SJSA1 (cell line): ENCODE measurements at regions not wholly inside any gene's neighbourhood (a gene's known extent, or its start where the extent isn't known, plus 50 kb on each side); places are given as distances from the start of the nearest gene placed in this dataset.
"Not testable (repeated sequence)": the region's sequence is repeated elsewhere in the genome, so short reads cannot be mapped to it uniquely, and the experiment has no call there.

Experiments
- DNase-seq, 2 experiments: peaks; one replicate each; pipeline ENCODE4 v3.0.0-alpha.2; 2015 to 2020; ENCODE audit warnings: low spot score in 2 of 2, low read depth in 1 of 2
- H3K27ac ChIP-seq: fragments of 250-450 bp; sonication (Bioruptor Pico); 2 replicates; pipeline ENCODE4 v1.5.1; 2020; ENCODE audit warnings: mild to moderate bottlenecking, moderate library complexity
- H3K27me3 ChIP-seq: fragments of 250-450 bp; sonication (Bioruptor Pico); replicated peaks from 2 replicates; pipeline ENCODE4 v1.5.1; 2020; ENCODE audit warnings: mild to moderate bottlenecking, moderate library complexity
- H3K36me3 ChIP-seq: fragments of 250-450 bp; sonication (Bioruptor Pico); 2 replicates; pipeline ENCODE4 v1.5.1; 2020; ENCODE audit warnings: mild to moderate bottlenecking
- H3K4me1 ChIP-seq: fragments of 250-450 bp; sonication (Bioruptor Pico); replicated peaks from 2 replicates; pipeline ENCODE4 v1.6.1; 2021; ENCODE audit warnings: mild to moderate bottlenecking
- H3K4me3 ChIP-seq: fragments of 250-450 bp; sonication (Bioruptor Pico); 2 replicates; pipeline ENCODE4 v1.5.1; 2020; ENCODE audit warnings: mild to moderate bottlenecking
- H3K9me3 ChIP-seq: fragments of 250-450 bp; sonication (Bioruptor Pico); replicated peaks from 2 replicates; pipeline ENCODE4 v1.5.1; 2020; ENCODE audit warnings: mild to moderate bottlenecking

DNA sequence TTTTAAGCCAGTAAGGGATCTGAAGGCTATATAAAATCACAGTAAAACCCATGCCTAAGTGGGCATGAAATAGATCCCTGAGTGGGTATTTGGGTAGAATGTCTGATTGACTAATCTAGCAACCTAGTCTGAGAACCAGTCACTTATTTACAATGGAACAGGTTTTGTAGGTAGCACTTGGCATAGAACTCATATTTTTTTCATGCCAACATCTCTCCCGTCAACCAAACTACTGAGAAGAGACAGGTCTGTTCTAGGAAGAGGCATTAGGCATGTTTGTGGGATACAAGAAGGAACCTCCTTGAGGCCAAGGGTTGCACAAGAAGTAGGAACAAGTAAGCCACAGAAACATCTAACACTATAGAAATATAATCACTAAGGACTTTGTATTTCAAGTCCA is 840.4 kb upstream of the TENM4 start:
- no peak overlapping the region for H3K4me3 ChIP-seq
- H3K27ac ChIP-seq: no peak overlapping the region
- H3K27me3 ChIP-seq: no peaks in the 10 kb centered on the region
- no peaks in the 10 kb centered on the region for H3K9me3 ChIP-seq
- DNase-seq: no peak
- no peaks in the 10 kb centered on the region for H3K36me3 ChIP-seq
- no peaks in the 10 kb centered on the region for H3K4me1 ChIP-seq

DNA sequence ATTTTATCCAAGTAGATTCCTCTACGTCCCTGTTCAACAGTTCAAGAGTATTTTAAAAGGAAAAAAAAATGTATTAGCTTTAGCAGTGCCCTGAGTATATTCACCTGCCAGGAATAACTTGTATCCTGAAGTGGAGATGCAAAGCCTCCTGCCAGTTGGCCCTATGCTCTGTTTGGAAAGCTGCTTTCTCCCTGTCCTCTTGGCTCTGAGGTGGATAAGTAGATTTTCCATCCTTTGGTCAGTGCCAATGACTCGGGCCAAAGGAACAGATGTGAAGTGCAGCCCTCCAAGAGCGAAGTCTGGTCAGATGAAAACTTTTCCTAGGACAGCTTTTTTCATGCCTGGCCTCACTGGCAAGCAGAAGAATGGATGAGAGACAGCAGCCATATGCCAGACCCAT is 839.9 kb upstream of the TENM4 start:
- H3K4me1 ChIP-seq: no peaks in the 10 kb centered on the region
- DNase-seq: no peak
- no peak overlapping the region for H3K27ac ChIP-seq
- H3K4me3 ChIP-seq: no peak overlapping the region
- no peaks in the 10 kb centered on the region for H3K27me3 ChIP-seq
- no peaks in the 10 kb centered on the region for H3K36me3 ChIP-seq
- H3K9me3 ChIP-seq: no peaks in the 10 kb centered on the region

DNA sequence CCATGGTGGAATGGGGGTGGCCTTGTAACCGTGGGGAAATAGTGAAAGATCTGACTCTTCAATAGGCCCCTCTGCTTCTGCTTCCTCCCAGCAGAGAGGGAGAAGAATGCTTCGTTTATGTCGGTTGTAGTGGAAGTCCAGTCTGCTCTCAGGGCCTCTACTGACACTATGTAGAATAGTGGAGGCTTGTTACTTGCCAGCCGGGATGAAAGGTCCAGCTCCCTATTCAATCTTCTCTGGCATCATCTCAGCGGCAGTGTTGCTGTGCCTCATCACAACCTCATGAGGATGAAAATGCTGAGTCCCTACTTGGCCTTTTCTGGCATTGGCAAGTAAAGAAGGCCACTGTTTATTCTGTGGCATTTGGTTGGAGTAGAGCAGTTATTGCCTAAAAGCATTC is 820.9 kb upstream of the TENM4 start:
- Histone ChIP-seq H3K27me3 (no peaks in the 10 kb centered on the region), H3K4me1 (no peaks in the 10 kb centered on the region), H3K4me3 (no peak overlapping the region), H3K36me3 (no peaks in the 10 kb centered on the region), H3K27ac (no peak overlapping the region), H3K9me3 (no peaks in the 10 kb centered on the region)
- DNase-seq: no peak

DNA sequence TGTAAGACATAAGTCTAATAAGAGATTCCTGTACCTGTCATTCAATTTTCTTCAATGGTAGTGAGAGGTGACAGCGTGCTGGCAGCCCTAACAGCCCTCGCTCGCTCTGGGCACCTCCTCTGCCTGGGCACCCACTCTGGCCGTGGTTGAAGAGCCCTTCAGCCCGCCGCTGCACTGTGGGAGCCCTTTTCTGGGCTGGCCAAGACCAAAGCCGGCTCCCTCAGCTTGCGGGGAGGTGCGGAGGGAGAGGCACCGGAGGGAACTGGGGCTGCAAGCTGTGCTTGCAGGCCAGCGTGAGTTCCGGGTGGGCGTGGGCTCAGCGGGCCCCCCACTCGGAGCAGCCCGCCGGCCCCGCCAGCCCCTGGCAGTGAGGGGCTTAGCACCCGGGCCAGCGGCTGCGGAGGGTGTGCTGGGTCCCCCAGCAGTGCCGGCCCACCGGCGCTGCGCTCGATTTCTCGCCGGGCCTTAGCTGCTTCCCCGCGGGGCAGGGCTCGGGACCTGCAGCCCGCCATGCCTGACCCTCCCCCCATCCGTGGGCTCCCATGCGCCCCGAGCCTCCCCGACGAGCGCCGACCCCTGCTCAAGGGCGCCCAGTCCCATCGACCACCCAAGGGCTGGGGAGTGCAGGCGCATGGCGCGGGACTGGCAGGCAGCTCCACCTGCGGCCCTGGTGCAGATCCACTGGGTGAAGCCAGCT is 816.6 kb upstream of the TENM4 start:
- H3K4me3 ChIP-seq, H3K27ac ChIP-seq: not testable (repeated sequence)

DNA sequence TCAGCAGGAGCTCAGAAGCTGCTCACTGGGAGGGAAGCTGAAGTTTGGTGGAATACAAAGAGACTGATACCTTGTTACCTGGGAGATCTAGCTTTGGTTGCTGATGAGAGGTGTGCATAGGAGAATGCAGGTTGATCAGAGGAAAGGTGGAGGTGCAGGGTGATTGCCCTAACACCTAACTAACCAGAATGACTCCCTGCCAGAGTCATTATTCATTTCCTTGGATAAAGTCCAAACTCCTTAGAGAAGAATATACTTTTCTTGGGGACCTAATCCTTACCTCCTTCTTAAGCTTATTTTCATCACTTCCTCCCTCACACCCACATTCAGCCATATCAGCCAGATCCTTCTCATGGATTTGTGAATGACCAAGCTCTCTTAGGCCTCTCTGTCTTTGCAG is 814.2 kb upstream of the TENM4 start:
- Histone ChIP-seq H3K4me3 (no peak overlapping the region), H3K27ac (no peak overlapping the region), H3K9me3 (no peaks in the 10 kb centered on the region), H3K27me3 (no peaks in the 10 kb centered on the region), H3K36me3 (no peaks in the 10 kb centered on the region), H3K4me1 (no peaks in the 10 kb centered on the region)
- DNase-seq: no peak

More for the DNA sequence above, 816.6 kb upstream of the TENM4 start:
- DNase-seq, H3K9me3 ChIP-seq, H3K36me3 ChIP-seq, H3K27me3 ChIP-seq, H3K4me1 ChIP-seq: not testable (repeated sequence)

DNA sequence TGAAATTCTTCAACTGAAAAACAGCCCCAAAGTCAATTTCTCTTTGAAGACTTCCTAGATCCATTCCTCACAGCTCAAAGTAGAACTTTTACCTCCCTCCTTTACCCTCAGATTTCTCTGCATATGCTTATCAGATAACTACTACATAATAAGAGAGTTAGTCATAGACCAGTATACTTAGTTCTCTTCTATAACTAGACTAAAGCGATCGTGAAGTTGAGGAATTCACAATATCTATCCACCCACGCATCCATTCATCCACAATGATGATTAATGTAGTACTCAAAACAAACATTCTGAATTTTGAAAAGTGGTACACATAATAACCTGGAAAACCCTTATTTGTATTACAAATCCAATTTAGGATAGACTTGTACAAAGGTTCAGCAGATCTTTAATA is 800.9 kb upstream of the TENM4 start:
- H3K27ac ChIP-seq: no peak overlapping the region
- H3K4me3 ChIP-seq: no peak overlapping the region
- no peaks in the 10 kb centered on the region for H3K36me3 ChIP-seq
- DNase-seq: no peak
- no peaks in the 10 kb centered on the region for H3K27me3 ChIP-seq
- no peaks in the 10 kb centered on the region for H3K4me1 ChIP-seq
- no peaks in the 10 kb centered on the region for H3K9me3 ChIP-seq

DNA sequence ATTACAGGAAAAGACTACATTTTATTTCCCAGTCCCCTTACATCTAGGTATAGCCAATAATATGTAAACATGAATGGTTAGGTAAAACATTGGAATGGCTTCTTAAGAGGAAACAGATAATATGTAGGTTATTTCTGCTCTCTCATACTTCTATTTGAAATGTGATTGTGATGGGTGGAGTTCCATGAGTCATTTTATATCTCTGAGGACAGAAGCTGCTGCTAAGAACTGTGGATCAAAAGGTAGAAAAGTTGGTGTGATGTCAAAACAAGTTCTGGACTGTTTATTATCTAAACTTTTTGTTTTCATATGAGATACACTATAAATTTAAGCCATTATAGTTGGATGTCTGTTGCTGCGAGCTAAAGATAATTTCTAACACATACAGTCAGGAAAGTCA is 799.4 kb upstream of the TENM4 start:
- H3K27ac ChIP-seq: no peak overlapping the region
- H3K4me3 ChIP-seq: no peak overlapping the region
- no peaks in the 10 kb centered on the region for H3K9me3 ChIP-seq
- DNase-seq: no peak
- no peaks in the 10 kb centered on the region for H3K27me3 ChIP-seq
- H3K36me3 ChIP-seq: no peaks in the 10 kb centered on the region
- no peaks in the 10 kb centered on the region for H3K4me1 ChIP-seq

DNA sequence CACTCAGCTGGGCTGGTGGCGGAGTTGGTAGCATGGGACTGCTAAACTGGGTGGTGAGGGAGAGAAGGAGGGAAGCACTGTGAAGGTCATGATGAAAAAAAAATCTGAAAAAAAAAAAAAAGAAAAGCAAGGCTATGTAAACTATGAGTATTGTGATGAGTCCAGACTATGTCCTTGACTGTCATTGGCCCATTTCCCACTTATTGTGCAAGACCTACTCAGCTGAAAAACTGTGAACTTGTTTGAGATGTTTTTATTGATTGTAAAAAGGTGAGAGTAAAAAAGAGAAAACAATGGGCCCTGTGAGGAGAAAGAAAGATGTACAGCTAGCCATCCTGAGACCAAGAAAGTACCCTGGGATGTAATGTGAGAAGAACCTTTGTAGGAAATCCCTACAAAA is 798.4 kb upstream of the TENM4 start:
- no peak for DNase-seq
- no peaks in the 10 kb centered on the region for H3K36me3 ChIP-seq

DNA sequence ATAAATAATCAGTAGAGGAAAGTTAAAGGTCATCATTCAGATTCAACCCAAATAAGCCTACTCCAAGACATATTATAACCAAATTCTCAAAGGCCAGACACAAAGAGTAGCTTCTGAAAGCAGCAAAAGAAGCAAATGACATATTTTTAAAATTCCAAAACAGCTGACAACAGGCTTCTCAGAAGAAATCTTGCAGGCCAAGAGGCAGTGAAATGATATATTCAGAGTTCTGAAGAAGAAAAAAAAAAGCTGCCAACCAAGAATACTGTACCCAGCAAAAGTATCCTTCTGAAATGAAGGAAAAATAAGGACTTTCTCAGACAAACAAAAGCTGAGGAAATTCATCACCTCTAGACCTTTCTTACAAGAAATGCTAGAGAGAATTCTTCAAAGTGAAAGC is 787.1 kb upstream of the TENM4 start:
- Histone ChIP-seq H3K4me3 (no peak overlapping the region), H3K27me3 (no peaks in the 10 kb centered on the region), H3K27ac (no peak overlapping the region), H3K4me1 (no peaks in the 10 kb centered on the region), H3K36me3 (no peaks in the 10 kb centered on the region), H3K9me3 (no peaks in the 10 kb centered on the region)
- DNase-seq: no peak

More for the DNA sequence above, 798.4 kb upstream of the TENM4 start:
- no peak overlapping the region for H3K4me3 ChIP-seq
- no peak overlapping the region for H3K27ac ChIP-seq
- H3K4me1 ChIP-seq: no peaks in the 10 kb centered on the region
- H3K9me3 ChIP-seq: no peaks in the 10 kb centered on the region
- H3K27me3 ChIP-seq: no peaks in the 10 kb centered on the region

DNA sequence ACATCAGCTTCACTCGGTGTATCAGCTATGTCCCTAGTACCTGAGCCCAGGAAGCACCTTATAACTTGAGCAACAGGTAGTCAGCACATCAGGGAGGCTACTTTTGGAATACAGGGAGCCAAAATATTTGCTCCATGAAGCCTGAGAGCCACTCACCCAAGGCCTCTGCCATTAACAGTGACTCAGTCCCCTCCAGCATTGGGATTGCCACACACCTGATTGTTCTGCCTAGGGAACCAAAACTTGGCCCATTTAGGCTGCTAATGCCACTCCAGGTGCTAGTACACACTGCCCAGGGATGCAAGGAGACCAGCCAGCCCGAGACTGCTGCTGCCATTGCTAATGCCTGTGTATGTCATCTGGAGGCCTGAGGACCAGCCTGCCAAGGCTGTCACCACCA is 773.6 kb upstream of the TENM4 start:
- H3K9me3 ChIP-seq: no peaks in the 10 kb centered on the region
- H3K4me3 ChIP-seq: no peak overlapping the region
- H3K27me3 ChIP-seq: no peaks in the 10 kb centered on the region
- no peaks in the 10 kb centered on the region for H3K36me3 ChIP-seq
- H3K4me1 ChIP-seq: no peaks in the 10 kb centered on the region
- DNase-seq: no peak
- no peak overlapping the region for H3K27ac ChIP-seq

DNA sequence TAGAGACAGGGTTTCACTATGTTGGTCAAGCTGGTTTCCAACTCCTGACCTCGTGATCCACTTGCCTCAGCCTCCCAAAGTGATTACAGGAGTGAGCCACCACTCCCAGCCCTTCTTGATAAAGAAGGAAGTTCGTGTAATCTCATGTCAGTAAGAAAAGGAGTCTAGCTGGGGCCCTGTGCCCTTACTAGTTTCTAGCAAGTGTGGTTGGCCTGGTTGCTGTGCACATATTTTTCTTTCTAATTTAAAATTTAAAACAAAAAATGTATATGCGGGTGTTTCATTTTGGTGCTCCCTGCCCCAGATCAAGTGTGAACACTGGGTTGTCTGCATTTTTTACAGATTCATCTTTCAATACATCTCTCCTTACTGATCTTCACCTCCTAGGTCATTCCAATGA is 770.8 kb upstream of the TENM4 start:
- no peaks in the 10 kb centered on the region for H3K4me1 ChIP-seq

DNA sequence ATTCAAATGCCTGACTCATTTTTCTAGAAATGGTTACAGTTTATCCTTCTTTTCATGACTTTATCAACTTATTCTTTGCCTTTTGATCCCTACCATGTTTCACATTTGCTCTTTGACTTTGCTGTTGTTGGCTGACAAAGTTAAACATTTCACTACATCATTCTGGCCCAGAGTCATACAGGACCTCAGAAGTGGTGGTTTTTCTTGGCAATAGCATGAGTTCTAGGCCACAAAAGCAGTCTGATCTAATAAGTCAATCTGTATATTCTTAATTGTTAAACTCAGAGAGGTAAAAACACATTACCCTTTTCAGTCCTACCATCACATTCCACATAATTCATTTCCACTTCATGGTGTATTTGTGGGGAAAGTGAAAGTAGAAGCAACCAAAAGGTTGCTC is 763.2 kb upstream of the TENM4 start:
- Histone ChIP-seq H3K9me3 (no peaks in the 10 kb centered on the region), H3K27ac (no peak overlapping the region), H3K4me1 (no peaks in the 10 kb centered on the region), H3K4me3 (no peak overlapping the region), H3K36me3 (no peaks in the 10 kb centered on the region), H3K27me3 (no peaks in the 10 kb centered on the region)
- DNase-seq: no peak

More for the DNA sequence above, 770.8 kb upstream of the TENM4 start:
- Histone ChIP-seq H3K27me3 (no peaks in the 10 kb centered on the region), H3K9me3 (no peaks in the 10 kb centered on the region), H3K27ac (no peak overlapping the region), H3K4me3 (no peak overlapping the region), H3K36me3 (no peaks in the 10 kb centered on the region)
- DNase-seq: no peak

DNA sequence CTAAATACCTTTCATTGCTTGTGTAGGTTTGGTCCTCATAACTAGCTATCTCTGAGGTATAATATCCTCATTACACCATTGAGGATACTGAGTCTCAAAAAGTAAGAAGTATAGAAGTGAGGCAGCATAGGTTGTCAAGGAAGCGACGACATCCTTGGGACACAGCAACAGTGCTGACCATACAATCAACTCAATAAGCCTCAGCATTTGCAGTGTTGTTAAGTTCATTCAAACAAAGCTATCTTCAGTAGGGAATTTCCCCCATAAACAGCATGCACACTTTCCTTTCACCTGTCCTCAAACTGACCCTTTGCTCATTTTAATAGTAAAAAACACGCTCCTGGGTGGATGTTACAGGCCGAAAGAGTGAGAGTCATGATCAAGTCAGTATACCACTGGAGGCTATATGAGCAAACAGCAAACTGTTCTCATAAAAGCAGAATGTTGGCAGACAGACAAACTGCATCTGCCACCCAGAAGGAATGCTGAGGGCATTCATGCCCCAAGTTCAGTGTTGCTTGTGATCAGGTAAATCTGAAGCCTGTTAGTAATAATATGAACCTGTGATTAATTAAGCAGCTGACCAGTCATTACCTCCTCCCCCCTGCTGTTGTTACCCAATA is 756.2 kb upstream of the TENM4 start:
- H3K4me3 ChIP-seq: no peak overlapping the region
- H3K27me3 ChIP-seq: no peaks in the 10 kb centered on the region
- no peaks in the 10 kb centered on the region for H3K4me1 ChIP-seq
- no peak overlapping the region for H3K27ac ChIP-seq
- H3K36me3 ChIP-seq: no peaks in the 10 kb centered on the region
- no peaks in the 10 kb centered on the region for H3K9me3 ChIP-seq
- no peak for DNase-seq

DNA sequence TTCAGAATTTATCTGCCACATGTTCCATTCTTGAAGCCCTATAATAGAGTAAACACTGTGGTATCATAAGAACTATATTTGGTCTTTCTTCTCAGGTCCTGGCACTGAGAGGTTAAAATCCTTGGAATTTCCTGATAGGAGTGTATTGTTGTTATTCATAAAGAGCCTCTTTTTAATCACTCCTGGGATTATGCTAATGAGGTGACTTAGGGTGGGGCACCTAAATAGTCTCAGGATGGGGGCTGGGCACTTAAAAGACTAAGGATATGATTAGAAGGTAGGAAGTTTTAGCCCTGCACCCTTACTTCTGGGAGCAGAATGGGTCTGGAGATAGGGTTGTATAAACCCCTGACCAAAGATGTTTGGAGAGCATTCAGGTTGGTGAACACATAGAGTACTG is 755.2 kb upstream of the TENM4 start:
- no peak for DNase-seq
- Histone ChIP-seq H3K27ac (no peak overlapping the region), H3K27me3 (no peaks in the 10 kb centered on the region), H3K4me3 (no peak overlapping the region), H3K4me1 (no peaks in the 10 kb centered on the region), H3K9me3 (no peaks in the 10 kb centered on the region), H3K36me3 (no peaks in the 10 kb centered on the region)

DNA sequence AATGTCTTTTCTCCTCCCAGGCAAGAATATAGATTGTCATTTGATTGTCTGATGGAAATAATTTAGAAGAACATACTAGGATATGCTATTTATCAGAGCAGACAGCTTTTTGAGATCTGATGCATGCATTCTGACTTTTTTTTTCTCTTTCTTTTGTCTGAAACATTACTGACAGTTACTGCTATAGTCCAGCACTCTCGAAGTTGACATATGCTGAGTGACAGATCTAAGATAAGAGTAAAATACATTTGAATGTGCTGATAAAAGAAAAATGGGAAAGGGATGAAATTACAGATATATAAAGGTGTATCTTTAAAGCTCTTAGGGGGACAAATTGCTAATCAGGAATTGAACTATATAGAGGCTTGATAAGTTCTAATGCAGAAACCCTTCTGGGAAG is 753.8 kb upstream of the TENM4 start:
- H3K4me1 ChIP-seq: no peaks in the 10 kb centered on the region
- no peaks in the 10 kb centered on the region for H3K9me3 ChIP-seq
- no peak overlapping the region for H3K27ac ChIP-seq
- no peak for DNase-seq
- no peaks in the 10 kb centered on the region for H3K36me3 ChIP-seq
- H3K27me3 ChIP-seq: no peaks in the 10 kb centered on the region
- no peak overlapping the region for H3K4me3 ChIP-seq
